HG03196 (cell line): ENCODE measurements at regions not wholly inside any gene's neighbourhood (a gene's known extent, or its start where the extent isn't known, plus 50 kb on each side); places are given as distances from the start of the nearest gene placed in this dataset.
"Not testable (repeated sequence)": the region's sequence is repeated elsewhere in the genome, so short reads cannot be mapped to it uniquely, and the experiment has no call there.

Experiments used
- ATAC-seq: cut with Tn5 transposase; IDR thresholded peaks from one replicate; pipeline ENCODE4 v1.9.1; 2021; ENCODE audit not compliant: unreplicated experiment

DNA sequence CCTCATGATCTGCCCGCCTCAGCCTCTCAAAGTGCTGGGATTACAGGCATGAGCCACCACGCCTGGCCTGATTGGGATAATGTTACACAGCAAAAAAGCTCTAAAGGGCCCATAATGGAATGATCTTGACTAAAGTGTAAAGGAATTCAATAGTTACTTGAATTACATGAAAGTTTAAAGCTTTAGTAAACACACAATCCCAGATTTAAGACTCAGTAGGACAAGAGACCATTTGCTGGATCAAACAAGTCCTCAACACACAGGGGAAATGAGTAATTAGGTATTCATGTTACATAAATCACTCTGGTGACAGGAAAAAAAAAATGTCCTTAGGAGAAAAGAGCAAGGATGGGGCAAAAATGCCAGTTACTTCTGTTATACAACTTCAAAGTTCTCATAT is 762.9 kb upstream of the AMELY start:
- ATAC-seq: no peak

- no peak for ATAC-seq
Measured at GRCh38 chrY:7672796-7673195, 761.2 kb upstream of the AMELY start.

DNA sequence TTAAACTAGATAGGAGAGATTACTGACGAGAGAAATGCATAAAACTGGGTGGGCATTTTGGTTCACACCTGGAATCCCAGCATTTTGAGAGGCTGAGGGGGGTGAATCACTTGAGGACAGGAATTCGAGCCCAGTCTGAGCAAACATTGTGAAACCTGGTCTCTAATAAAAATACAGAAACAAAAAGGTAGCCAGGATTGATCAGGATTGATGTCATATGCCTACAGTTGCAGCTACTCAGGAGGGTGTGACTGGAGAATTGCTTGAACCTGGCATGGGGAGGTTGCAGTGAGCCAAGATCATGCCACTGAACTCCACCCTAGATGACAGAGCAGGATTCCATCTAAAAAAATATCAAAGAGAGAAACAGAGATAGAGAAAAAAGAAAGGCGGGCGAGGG is 751.7 kb upstream of the AMELY start:
- no peak for ATAC-seq

DNA sequence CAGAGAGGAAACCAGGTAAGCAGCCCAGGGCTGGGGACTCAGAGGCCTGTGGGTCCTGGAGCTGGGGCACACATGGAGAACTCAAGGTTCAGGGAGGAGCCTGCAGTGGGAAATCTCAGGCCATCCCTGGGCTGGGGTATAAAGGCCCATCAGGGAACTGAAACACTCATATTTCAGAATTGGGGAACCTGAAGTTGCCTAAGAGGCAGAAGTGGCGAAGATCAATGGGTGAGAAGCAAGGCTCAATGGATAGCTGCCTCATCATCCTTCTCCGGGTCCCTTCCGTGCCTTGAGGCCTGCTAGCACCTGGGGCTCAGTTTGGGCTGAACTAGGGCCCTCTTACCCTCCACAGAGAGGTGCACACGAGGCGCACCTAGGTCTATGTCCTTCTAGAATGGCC is 747.5 kb upstream of the AMELY start:
- ATAC-seq: no peak

DNA sequence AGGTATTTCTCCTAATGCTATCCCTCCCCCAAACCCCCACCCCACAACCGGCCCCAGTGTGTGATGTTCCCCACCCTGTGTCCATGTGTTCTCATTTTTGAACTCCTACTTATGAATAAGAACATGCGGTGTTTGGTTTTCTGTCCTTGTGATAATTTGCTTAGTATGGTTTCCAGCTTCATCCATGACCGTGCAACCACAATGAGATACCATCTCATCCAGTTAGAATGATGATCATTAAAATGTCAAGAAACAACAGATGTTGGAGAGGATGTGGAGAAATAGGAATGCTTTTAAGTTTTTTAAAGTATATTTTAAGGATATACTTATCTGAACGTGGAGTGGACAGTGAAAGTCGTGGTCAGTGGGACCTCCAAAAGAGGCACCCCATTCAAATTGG is 745.0 kb upstream of the AMELY start:
- no peak for ATAC-seq

- no peak for ATAC-seq
Measured at GRCh38 chrY:7654985-7655384, 743.4 kb upstream of the AMELY start.

DNA sequence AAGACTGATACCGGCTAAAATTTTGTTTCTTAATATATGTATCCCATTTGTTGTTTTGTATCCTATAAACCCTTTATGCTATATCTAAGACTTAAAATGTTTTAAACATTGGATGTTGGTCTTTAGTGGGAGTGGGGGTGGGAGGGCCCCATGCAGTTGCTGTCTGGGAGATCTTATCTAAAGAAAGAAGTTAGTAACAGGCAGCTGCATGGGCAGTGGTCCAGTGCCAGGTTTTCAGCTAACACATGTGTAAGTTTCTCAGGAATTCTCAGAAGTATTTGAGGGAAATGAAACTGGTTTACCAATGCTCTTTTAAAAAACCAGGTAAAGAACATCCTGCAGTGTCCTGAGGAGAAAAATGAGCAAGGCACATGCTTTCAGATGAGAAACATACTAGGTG is 738.3 kb upstream of the AMELY start:
- ATAC-seq: not testable (repeated sequence)
